ENCODE measurements at regions not wholly inside any gene's neighbourhood (a gene's known extent, or its start where the extent isn't known, plus 50 kb on each side); places are given as distances from the start of the nearest gene placed in this dataset.

- TF ChIP-seq CTCF (conservative IDR thresholded peaks at IDR 0.05 in 1 of 2, IDR thresholded peaks at IDR 0.05 in 1 of 2; ENCODE audit: low read depth in 1 of 2, low read length in 2 of 2) (no peak), EZH2 (IDR thresholded peaks at IDR 0.05; ENCODE audit: low read length, missing control alignments) (no peak)
Measured at GRCh38 chr6:134521116-134521501, 203.2 kb upstream of the SGK1 start.
